A673 (cell line): ENCODE measurements at regions not wholly inside any gene's neighbourhood (a gene's known extent, or its start where the extent isn't known, plus 50 kb on each side); places are given as distances from the start of the nearest gene placed in this dataset.

Experiments
- CTCF ChIP-seq: fragments of 300-800, 200-600 bp; sonication (generic); conservative IDR thresholded peaks from 2 replicates; pipeline ENCODE4 v1.5.1; 2017; ENCODE audit warnings: low read depth, mild to moderate bottlenecking, antibody characterized with exemption, low read length, moderate library complexity, mixed read lengths
- EZH2 ChIP-seq: fragments of 200-600 bp; sonication (generic); IDR thresholded peaks from 2 replicates; pipeline ENCODE4 v1.6.1; 2017; ENCODE audit warnings: borderline replicate concordance, low read depth, mild to moderate bottlenecking, mixed read lengths, antibody characterized with exemption, low read length; ENCODE audit not compliant: poor library complexity, severe bottlenecking

- TF ChIP-seq CTCF (no peak), EZH2 (no peak)
Observed at GRCh38 chr14:100666403-100666802, 60.3 kb upstream of the DLK1 start.
